ENCODE measurements at regions not wholly inside any gene's neighbourhood (a gene's known extent, or its start where the extent isn't known, plus 50 kb on each side); places are given as distances from the start of the nearest gene placed in this dataset.

DNA sequence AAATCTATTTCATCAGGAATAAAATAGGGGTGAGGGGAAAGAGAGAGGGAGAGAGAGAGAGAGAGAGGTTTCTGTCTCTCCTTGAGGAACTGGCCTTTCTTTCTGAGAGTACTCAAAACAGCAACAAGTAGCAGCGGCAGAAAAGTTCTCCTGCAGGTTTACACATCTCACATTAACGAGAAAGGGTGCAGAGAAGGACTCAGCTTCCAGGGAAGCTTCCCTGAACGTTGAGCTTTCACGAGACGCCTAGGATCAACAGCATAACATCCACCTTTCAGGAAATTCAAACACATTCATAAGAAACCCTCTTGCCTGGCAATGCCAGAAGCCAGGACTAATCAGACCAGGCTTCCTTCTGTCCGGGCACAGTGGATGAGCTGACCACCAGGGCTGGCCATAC is 162.9 kb downstream of the ZDHHC21 start:
- TF ChIP-seq, protein P1, sequence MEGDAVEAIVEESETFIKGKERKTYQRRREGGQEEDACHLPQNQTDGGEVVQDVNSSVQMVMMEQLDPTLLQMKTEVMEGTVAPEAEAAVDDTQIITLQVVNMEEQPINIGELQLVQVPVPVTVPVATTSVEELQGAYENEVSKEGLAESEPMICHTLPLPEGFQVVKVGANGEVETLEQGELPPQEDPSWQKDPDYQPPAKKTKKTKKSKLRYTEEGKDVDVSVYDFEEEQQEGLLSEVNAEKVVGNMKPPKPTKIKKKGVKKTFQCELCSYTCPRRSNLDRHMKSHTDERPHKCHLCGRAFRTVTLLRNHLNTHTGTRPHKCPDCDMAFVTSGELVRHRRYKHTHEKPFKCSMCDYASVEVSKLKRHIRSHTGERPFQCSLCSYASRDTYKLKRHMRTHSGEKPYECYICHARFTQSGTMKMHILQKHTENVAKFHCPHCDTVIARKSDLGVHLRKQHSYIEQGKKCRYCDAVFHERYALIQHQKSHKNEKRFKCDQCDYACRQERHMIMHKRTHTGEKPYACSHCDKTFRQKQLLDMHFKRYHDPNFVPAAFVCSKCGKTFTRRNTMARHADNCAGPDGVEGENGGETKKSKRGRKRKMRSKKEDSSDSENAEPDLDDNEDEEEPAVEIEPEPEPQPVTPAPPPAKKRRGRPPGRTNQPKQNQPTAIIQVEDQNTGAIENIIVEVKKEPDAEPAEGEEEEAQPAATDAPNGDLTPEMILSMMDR (conservative IDR thresholded peaks at IDR 0.05) = no peak
- Mint-ChIP-seq H3K4me1 (peaks cover 71% of the 10 kb centered on the region), H3K4me3 (peak overlapping the region; percentile 7), H3K36me3 (ENCODE audit: low read depth) (no peaks in the 10 kb centered on the region), H3K27me3 (ENCODE audit: insufficient read depth) (no peaks in the 10 kb centered on the region), H3K27ac (peak overlapping the region; percentile 80), H3K9me3 (no peaks in the 10 kb centered on the region)
- Histone ChIP-seq H3K9me3 (ENCODE audit: control insufficient read depth, low read length) (no peaks in the 10 kb centered on the region), H3K27ac (ENCODE audit: low read depth, low read length) (no peak overlapping the region), H3K27me3 (ENCODE audit: control insufficient read depth, insufficient read depth, low read length, poor library complexity, severe bottlenecking) (no peaks in the 10 kb centered on the region), H3K4me1 (ENCODE audit: control insufficient read depth, insufficient read depth, low read length) (peaks cover 19% of the 10 kb centered on the region), H3K36me3 (ENCODE audit: control insufficient read depth, insufficient read depth, low read length) (no peaks in the 10 kb centered on the region), H3K4me3 (ENCODE audit: low read length) (no peak overlapping the region), H3K9ac (ENCODE audit: extremely low read depth, low read length, poor library complexity, severe bottlenecking) (no peak overlapping the region)
- 67 to 71% methylated on average over 1 to 6 of the region's 6 CpGs for WGBS, 2 experiments (ENCODE audit: insufficient coverage in 1 of 2, insufficient read length in 1 of 2)
- no peak for DNase-seq

DNA sequence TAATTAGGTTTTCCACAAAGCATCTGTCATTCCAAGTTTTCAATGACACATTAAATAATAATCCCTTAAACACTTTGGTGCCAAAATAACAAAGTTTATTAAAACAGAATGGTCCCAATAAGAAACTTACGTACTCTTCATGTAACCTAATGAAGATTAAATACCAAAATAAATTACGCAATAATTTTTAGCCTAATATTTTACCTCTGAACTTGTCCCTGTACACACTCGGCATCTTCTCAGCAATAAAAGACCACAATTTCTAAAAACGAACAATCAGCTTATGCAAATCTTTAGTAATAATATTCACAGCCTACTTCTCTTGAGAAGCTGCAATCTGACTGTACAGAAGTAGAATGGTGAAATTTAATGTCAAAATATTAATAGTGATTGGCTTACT is 163.6 kb downstream of the ZDHHC21 start:
- 84 to 100% methylated on average over 3 to 4 of the region's 4 CpGs for WGBS, 2 experiments (ENCODE audit: insufficient coverage in 1 of 2, insufficient read length in 1 of 2)
- Histone ChIP-seq H3K4me3 (ENCODE audit: low read length) (no peak overlapping the region), H3K27me3 (ENCODE audit: control insufficient read depth, insufficient read depth, low read length, poor library complexity, severe bottlenecking) (no peaks in the 10 kb centered on the region), H3K9ac (ENCODE audit: extremely low read depth, low read length, poor library complexity, severe bottlenecking) (no peak overlapping the region), H3K4me1 (ENCODE audit: control insufficient read depth, insufficient read depth, low read length) (peaks cover 13% of the 10 kb centered on the region), H3K9me3 (ENCODE audit: control insufficient read depth, low read length) (no peaks in the 10 kb centered on the region), H3K36me3 (ENCODE audit: control insufficient read depth, insufficient read depth, low read length) (no peaks in the 10 kb centered on the region), H3K27ac (ENCODE audit: low read depth, low read length) (no peak overlapping the region)
- Mint-ChIP-seq H3K4me3 (no peak overlapping the region), H3K27me3 (ENCODE audit: insufficient read depth) (no peaks in the 10 kb centered on the region), H3K4me1 (peaks cover 64% of the 10 kb centered on the region), H3K9me3 (no peaks in the 10 kb centered on the region), H3K27ac (no peak overlapping the region), H3K36me3 (ENCODE audit: low read depth) (no peaks in the 10 kb centered on the region)
- TF ChIP-seq, protein P1 (conservative IDR thresholded peaks at IDR 0.05) = no peak
- no peak for DNase-seq

DNA sequence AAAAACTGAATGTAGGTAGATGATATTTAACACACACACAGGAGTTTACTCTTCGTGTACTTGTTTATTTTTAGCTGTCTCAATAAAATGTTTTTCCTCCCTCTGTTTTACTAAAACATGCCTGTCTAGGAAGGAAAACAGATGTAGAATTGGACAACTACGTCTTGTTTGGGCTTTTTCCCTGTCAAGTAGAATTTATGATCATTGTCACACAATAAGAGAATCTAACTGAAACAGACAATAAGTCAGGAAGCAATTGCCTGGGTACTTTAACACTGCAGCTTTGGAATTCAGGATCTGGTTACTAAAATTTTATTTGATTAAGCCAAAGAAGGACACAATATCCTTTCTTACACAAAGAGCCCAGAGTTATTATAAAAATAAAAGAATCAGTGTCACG is 164.2 kb downstream of the ZDHHC21 start:
- no peak overlapping the region for H3K4me3 Mint-ChIP-seq
- H3K36me3 Mint-ChIP-seq (ENCODE audit: low read depth) = no peaks in the 10 kb centered on the region
- Histone ChIP-seq H3K36me3 (ENCODE audit: control insufficient read depth, insufficient read depth, low read length) (no peaks in the 10 kb centered on the region), H3K4me1 (ENCODE audit: control insufficient read depth, insufficient read depth, low read length) (peaks cover 7% of the 10 kb centered on the region), H3K9ac (ENCODE audit: extremely low read depth, low read length, poor library complexity, severe bottlenecking) (no peak overlapping the region), H3K27me3 (ENCODE audit: control insufficient read depth, insufficient read depth, low read length, poor library complexity, severe bottlenecking) (no peaks in the 10 kb centered on the region), H3K4me3 (ENCODE audit: low read length) (no peak overlapping the region), H3K27ac (ENCODE audit: low read depth, low read length) (no peak overlapping the region), H3K9me3 (ENCODE audit: control insufficient read depth, low read length) (no peaks in the 10 kb centered on the region)
- 73 to 90% methylated on average over 2 to 3 of the region's 3 CpGs for WGBS, 2 experiments (ENCODE audit: insufficient coverage in 1 of 2, insufficient read length in 1 of 2)
- TF ChIP-seq, protein P1 (conservative IDR thresholded peaks at IDR 0.05) = no peak
- no peaks in the 10 kb centered on the region for H3K9me3 Mint-ChIP-seq
- no peak for DNase-seq
- peak overlapping the region; percentile 57 for H3K27ac Mint-ChIP-seq
- no peaks in the 10 kb centered on the region for H3K27me3 Mint-ChIP-seq (ENCODE audit: insufficient read depth)
- H3K4me1 Mint-ChIP-seq = peaks cover 58% of the 10 kb centered on the region

All from endodermal cell (in vitro differentiated cells).